GM12865 (cell line): ENCODE measurements at regions not wholly inside any gene's neighbourhood (a gene's known extent, or its start where the extent isn't known, plus 50 kb on each side); places are given as distances from the start of the nearest gene placed in this dataset.
"Not testable (repeated sequence)": the region's sequence is repeated elsewhere in the genome, so short reads cannot be mapped to it uniquely, and the experiment has no call there.

Experiments used
- DNase-seq: peaks from one replicate; pipeline ENCODE4 v3.0.0; 2010; ENCODE audit warnings: low read depth
- H3K4me3 ChIP-seq: 2 replicates; pipeline ENCODE4 v1.5.1; 2011; ENCODE audit warnings: mild to moderate bottlenecking, low read depth, low read length, control low read depth
- TF ChIP-seq, protein P1 (sequence below): IDR thresholded peaks from 2 replicates; pipeline ENCODE4 v1.5.1; 2011; ENCODE audit warnings: low read length, control low read depth, low read depth, inconsistent platforms; ENCODE audit not compliant: insufficient read depth; ENCODE audit errors: missing control alignments

DNA sequence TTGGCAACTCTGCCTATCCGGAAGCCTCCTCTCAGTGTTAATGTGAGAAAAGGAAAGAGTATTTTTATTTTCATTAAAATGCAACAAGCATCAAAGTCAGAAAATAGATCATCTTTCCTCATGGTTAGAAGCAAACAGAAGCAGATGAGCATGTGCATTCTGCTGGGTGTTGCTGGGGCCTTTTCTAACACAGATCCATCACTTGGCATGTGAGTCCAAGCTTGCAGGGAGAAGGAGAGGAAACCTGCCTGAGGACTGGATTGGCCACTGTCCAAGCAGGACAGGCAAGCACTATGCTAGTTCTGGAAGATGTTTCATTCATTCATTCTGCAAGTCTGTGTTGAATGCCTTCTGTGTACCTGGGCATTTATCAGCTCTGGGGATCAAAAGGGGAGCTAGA is 348.7 kb upstream of the PCSK5 start:
- TF ChIP-seq, protein P1, sequence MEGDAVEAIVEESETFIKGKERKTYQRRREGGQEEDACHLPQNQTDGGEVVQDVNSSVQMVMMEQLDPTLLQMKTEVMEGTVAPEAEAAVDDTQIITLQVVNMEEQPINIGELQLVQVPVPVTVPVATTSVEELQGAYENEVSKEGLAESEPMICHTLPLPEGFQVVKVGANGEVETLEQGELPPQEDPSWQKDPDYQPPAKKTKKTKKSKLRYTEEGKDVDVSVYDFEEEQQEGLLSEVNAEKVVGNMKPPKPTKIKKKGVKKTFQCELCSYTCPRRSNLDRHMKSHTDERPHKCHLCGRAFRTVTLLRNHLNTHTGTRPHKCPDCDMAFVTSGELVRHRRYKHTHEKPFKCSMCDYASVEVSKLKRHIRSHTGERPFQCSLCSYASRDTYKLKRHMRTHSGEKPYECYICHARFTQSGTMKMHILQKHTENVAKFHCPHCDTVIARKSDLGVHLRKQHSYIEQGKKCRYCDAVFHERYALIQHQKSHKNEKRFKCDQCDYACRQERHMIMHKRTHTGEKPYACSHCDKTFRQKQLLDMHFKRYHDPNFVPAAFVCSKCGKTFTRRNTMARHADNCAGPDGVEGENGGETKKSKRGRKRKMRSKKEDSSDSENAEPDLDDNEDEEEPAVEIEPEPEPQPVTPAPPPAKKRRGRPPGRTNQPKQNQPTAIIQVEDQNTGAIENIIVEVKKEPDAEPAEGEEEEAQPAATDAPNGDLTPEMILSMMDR, result no peak
- no peak for DNase-seq
- H3K4me3 ChIP-seq, result no peak overlapping the region

GRCh38 chr9:75544815-75545214 is 345.7 kb upstream of the PCSK5 start:
- H3K4me3 ChIP-seq, result no peak overlapping the region
- TF ChIP-seq, protein P1, result no peak
- no peak for DNase-seq

DNA sequence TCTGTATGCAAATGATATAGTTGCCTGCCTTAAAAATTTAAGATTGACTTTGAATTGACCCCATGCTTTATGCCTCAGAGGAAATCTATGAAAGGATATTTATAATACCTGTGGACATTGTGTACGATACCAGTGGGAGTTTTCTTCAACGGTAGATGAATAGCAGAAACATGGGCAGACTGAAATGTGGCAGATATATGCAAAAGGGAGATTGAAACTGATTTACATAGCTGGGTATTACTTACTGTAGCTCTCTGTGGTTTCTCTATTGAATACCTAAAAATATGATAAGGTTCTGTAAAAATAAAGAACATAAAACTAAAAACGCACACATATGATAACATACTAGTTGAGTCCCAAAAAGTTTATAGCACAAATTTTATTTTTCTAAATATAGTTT is 345.2 kb upstream of the PCSK5 start:
- DNase-seq, result no peak
- H3K4me3 ChIP-seq, result no peak overlapping the region
- TF ChIP-seq, protein P1, result no peak

DNA sequence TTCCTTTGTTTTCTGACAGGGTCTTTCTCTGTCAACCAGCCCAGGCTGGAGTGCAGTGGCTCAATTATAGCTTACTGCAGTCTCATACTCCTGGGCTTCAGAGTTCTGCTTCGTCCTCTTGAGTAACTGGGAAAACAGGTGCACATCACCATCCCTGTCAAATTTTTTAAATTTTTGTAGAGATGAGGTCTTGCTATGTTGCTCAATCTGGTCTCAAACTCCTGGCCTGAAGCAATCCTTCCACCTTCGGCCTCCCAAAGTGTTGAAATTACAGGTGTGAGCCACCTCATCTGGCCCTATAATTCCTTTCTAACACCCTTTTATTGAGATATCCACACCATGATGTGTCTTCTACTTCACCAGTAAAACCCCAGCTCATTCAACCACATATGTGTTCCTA is 341.6 kb upstream of the PCSK5 start:
- DNase-seq, result no peak
- TF ChIP-seq, protein P1, result no peak
- H3K4me3 ChIP-seq, result no peak overlapping the region

DNA sequence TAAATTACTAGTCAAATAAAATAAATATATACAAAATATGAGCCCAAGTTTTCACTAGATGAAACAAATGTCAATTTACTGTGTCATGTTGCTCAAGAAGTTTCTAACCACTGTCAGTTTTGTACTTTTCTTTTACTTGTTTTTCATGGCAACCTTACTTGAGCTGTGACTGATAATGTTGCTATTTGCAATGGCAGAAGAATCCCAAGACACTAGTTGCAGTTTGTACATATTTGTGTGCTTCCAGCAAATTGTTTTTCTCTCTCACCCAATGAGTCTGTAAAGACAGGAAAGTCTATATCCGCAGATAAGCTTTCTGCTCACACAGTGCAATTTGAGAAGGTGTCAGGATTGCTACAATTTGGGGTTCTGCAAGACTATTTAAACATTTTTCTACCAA is 338.6 kb upstream of the PCSK5 start:
- no peak for DNase-seq
- TF ChIP-seq, protein P1, result no peak
- no peak overlapping the region for H3K4me3 ChIP-seq

- TF ChIP-seq, protein P1, result no peak
- no peak for DNase-seq
- no peak overlapping the region for H3K4me3 ChIP-seq
Observed at GRCh38 chr9:75552941-75553340, 337.5 kb upstream of the PCSK5 start.

DNA sequence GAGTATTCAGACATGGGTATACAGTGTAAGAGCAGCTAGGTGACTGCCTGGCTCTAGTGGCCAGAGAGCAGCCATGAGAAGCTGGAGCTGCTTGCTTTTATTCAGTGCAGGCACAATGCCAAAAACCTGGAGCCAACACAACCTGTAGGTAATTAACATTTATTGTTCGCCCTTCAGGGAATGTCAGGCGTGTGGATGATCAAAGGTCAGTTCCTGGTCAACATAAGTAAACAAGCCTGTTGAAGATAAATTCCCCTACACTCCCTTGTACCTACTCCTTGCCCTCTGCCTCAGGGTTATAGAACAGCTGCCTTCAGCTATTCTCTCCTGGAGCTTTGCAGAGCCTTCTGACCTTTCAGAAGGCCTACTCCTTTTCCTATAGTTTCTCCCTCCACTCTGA is 323.7 kb upstream of the PCSK5 start:
- H3K4me3 ChIP-seq, DNase-seq: not testable (repeated sequence)
